HCT116 (cell line): ENCODE measurements at regions not wholly inside any gene's neighbourhood (a gene's known extent, or its start where the extent isn't known, plus 50 kb on each side); places are given as distances from the start of the nearest gene placed in this dataset.

Source experiments
- ATAC-seq: fragments of 200-7000 bp; cut with Tn5 transposase; 2 replicates; pipeline ENCODE4 v1.9.1; 2020; ENCODE audit warnings: mild to moderate bottlenecking, moderate library complexity
- BruUV-seq: library from RNA; stranded (reverse); fragments of 400-500 nt; replicated peaks from 2 replicates; lab custom pipeline; 2021; lab: Mats Ljungman, UMichigan
- CTCF ChIA-PET: fragments of 300-600 bp; sonication (Branson Sonifier 250); formaldehyde crosslinking; loops from one replicate; lab custom pipeline; 2021; ENCODE audit warnings: antibody characterized with exemption; lab: Charles Lee
- POLR2A ChIA-PET: fragments of 300-600, 350-600 bp; sonication (Branson Sonifier 250); formaldehyde crosslinking; loops from one replicate; lab custom pipeline; 2021; ENCODE audit warnings: antibody characterized with exemption; lab: Charles Lee
- RAD21 ChIA-PET, 2 experiments: fragments of 300-600 bp; sonication (Branson Sonifier 250); formaldehyde crosslinking; loops; one replicate each; lab custom pipeline; 2023; ENCODE audit warnings: low total read pairs in 2 of 2; ENCODE audit not compliant: uncharacterized antibody in 2 of 2, unreplicated experiment in 2 of 2, low non-redundant PET in 1 of 2; lab: Charles Lee
- DNase-seq: peaks from one replicate; pipeline ENCODE4 v3.0.0-alpha.2; 2010; ENCODE audit warnings: low read depth, low spot score
- H2AFZ ChIP-seq: fragments of 200-600 bp; shearing (Covaris generic), sonication (generic); 2 replicates; pipeline ENCODE4 v1.6.1; 2017; ENCODE audit warnings: low read depth, mixed run types, mixed read lengths, antibody characterized with exemption, low read length; ENCODE audit not compliant: poor library complexity, severe bottlenecking
- H3K27ac ChIP-seq: 2 replicates; pipeline ENCODE4 v1.5.1; 2012; ENCODE audit warnings: low read depth, low read length
- H3K27me3 ChIP-seq: fragments of 200-600 bp; sonication (generic); 2 replicates; pipeline ENCODE4 v1.6.1; 2016; ENCODE audit warnings: mixed run types, low read length, mixed read lengths; ENCODE audit not compliant: insufficient read depth
- H3K36me3 ChIP-seq, 2 experiments: fragments of 200-500 bp in 1 of 2; fragments of 200-600 bp in 1 of 2; sonication (Bioruptor generic) in 1 of 2; sonication (generic) in 1 of 2; 2 replicates each; pipeline versions ENCODE4 v1.5.1 to v1.6.1; 2014 to 2016; ENCODE audit warnings: low read length in 2 of 2, inconsistent platforms in 1 of 2, mixed read lengths in 1 of 2, mixed run types in 1 of 2; ENCODE audit not compliant: insufficient read depth in 2 of 2, control insufficient read depth in 1 of 2
- H3K4me1 ChIP-seq, 2 experiments: fragments of 200-600 bp in 1 of 2; sonication (generic) in 1 of 2; 2 replicates each; pipeline versions ENCODE4 v1.5.1 to v1.6.1; 2012 to 2017; ENCODE audit warnings: low read length in 2 of 2, inconsistent platforms in 1 of 2, mild to moderate bottlenecking in 1 of 2, mixed read lengths in 1 of 2, mixed run types in 1 of 2, moderate library complexity in 1 of 2; ENCODE audit not compliant: insufficient read depth in 2 of 2, control insufficient read depth in 1 of 2
- H3K4me2 ChIP-seq: fragments of 200-600 bp; sonication (generic); 2 replicates; pipeline ENCODE4 v1.6.1; 2017; ENCODE audit warnings: mixed run types, low read length, mixed read lengths
- H3K4me3 ChIP-seq, 2 experiments: fragments of 200-600 bp in 1 of 2; sonication (generic) in 1 of 2; replicated peaks in 1 of 2; 2 replicates each; pipeline ENCODE4 v1.5.1; 2011 to 2016; ENCODE audit warnings: low read length in 2 of 2, control low read depth in 1 of 2, low read depth in 1 of 2, mild to moderate bottlenecking in 1 of 2, mixed read lengths in 1 of 2, mixed run types in 1 of 2
- H3K79me2 ChIP-seq: fragments of 200-600 bp; sonication (generic); 2 replicates; pipeline ENCODE4 v1.6.1; 2017; ENCODE audit warnings: mild to moderate bottlenecking, mixed run types, low read length, moderate library complexity, mixed read lengths; ENCODE audit not compliant: insufficient read depth
- H3K9ac ChIP-seq: fragments of 200-600 bp; sonication (generic); 2 replicates; pipeline ENCODE4 v1.6.1; 2016; ENCODE audit warnings: low read length, mixed read lengths
- H3K9me2 ChIP-seq: fragments of 200-600 bp; sonication (generic), shearing (Covaris generic); 2 replicates; pipeline ENCODE4 v1.6.1; 2017; ENCODE audit warnings: mixed run types, mild to moderate bottlenecking, moderate library complexity; ENCODE audit not compliant: insufficient read depth
- H3K9me3 ChIP-seq, 2 experiments: fragments of 200-500 bp in 1 of 2; fragments of 200-600 bp in 1 of 2; sonication (Bioruptor generic) in 1 of 2; sonication (generic) in 1 of 2; 2 replicates each; pipeline ENCODE4 v1.6.1; 2014 to 2017; ENCODE audit warnings: low read length in 2 of 2, mixed read lengths in 2 of 2, inconsistent platforms in 1 of 2, low read depth in 1 of 2, mild to moderate bottlenecking in 1 of 2, mixed run types in 1 of 2, moderate library complexity in 1 of 2; ENCODE audit not compliant: control insufficient read depth in 1 of 2, insufficient read depth in 1 of 2
- H4K20me1 ChIP-seq: fragments of 200-600 bp; sonication (generic), shearing (Covaris generic); 2 replicates; pipeline ENCODE4 v1.6.1; 2017; ENCODE audit warnings: mixed run types, mild to moderate bottlenecking, moderate library complexity; ENCODE audit not compliant: insufficient read depth
- CBX3 ChIP-seq: IDR thresholded peaks from 2 replicates; pipeline ENCODE4 v1.6.1; 2012; ENCODE audit warnings: low read depth
- CTCF ChIP-seq, 3 experiments: fragments of 200-600 bp in 1 of 3; sonication (generic) in 1 of 3; IDR thresholded peaks in 2 of 3; conservative IDR thresholded peaks in 1 of 3; 2 replicates each; pipeline ENCODE4 v1.5.1; 2012 to 2017; ENCODE audit warnings: low read depth in 2 of 3, low read length in 2 of 3, antibody characterized with exemption in 1 of 3, borderline replicate concordance in 1 of 3, control low read depth in 1 of 3, mild to moderate bottlenecking in 1 of 3, mixed read lengths in 1 of 3, mixed run types in 1 of 3, moderate library complexity in 1 of 3; ENCODE audit not compliant: insufficient read depth in 1 of 3
- EZH2 ChIP-seq: fragments of 200-600 bp; sonication (generic); IDR thresholded peaks from 2 replicates; pipeline ENCODE4 v1.6.1; 2017; ENCODE audit warnings: antibody characterized with exemption, mixed run types
- EZH2phosphoT487 ChIP-seq: fragments of 200-600 bp; IDR thresholded peaks from 2 replicates; pipeline ENCODE4 v1.6.1; 2018; ENCODE audit warnings: antibody characterized with exemption, borderline replicate concordance
- FOSL1 ChIP-seq: IDR thresholded peaks from 2 replicates; pipeline ENCODE4 v1.6.1; 2012; ENCODE audit warnings: low read depth
- POLR2A ChIP-seq: IDR thresholded peaks from 2 replicates; pipeline ENCODE4 v1.7.0; 2011; ENCODE audit warnings: borderline replicate concordance; ENCODE audit not compliant: insufficient read depth, insufficient read length; ENCODE audit errors: extremely low read depth
- POLR2AphosphoS5 ChIP-seq: IDR thresholded peaks from 2 replicates; pipeline ENCODE4 v1.6.1; 2011; ENCODE audit warnings: mild to moderate bottlenecking, low read depth, low read length, moderate library complexity
- SIN3A ChIP-seq: IDR thresholded peaks from 2 replicates; pipeline ENCODE4 v1.6.1; 2012; ENCODE audit warnings: low read depth
- SP1 ChIP-seq: IDR thresholded peaks from 2 replicates; pipeline ENCODE4 v1.6.1; 2012; ENCODE audit warnings: low read depth
- TCF7L2 ChIP-seq: IDR thresholded peaks from 2 replicates; pipeline ENCODE4 v1.7.0; 2011; ENCODE audit warnings: borderline replicate concordance, inconsistent platforms; ENCODE audit not compliant: insufficient read depth, insufficient read length; ENCODE audit errors: extremely low read depth
- ZBTB33 ChIP-seq: IDR thresholded peaks from 2 replicates; pipeline ENCODE4 v1.6.1; 2011; ENCODE audit warnings: mild to moderate bottlenecking, low read length, moderate library complexity; ENCODE audit not compliant: insufficient replicate concordance; ENCODE audit errors: extremely low read depth
- ZFX ChIP-seq: fragments of 450-650 bp; IDR thresholded peaks from 2 replicates; pipeline ENCODE4 v1.6.1; 2017
- intact Hi-C: fragments of 100-400 bp; cut with micrococcal nuclease; formaldehyde crosslinking; loops from 2 replicates; pipeline ENCODE4 v1.10.0; 2022

GRCh38 chr3:177286034-177286433, 88.8 kb upstream of the TBL1XR1 start:
- Histone ChIP-seq H3K27me3 (no peaks in the 10 kb centered on the region), H3K36me3 (no peaks in the 10 kb centered on the region), H2AFZ (peak overlapping the region; percentile 84), H3K79me2 (no peaks in the 10 kb centered on the region), H3K4me3 (no peak overlapping the region), H3K9me2 (no peaks in the 10 kb centered on the region), H3K4me1 (peaks cover 33 to 41% of the 10 kb centered on the region in 2 experiments), H3K27ac (peak overlapping the region; percentile 9; the same call in 1 of the 2 replicates), H4K20me1 (no peaks in the 10 kb centered on the region), H3K4me2 (peak overlapping the region; percentile 24), H3K9me3 (no peaks in the 10 kb centered on the region), H3K9ac (no peak overlapping the region)
- TF ChIP-seq TCF7L2 (peak; percentile 18), EZH2phosphoT487 (no peak), FOSL1 (peak; percentile 25; the same call in 1 of the 2 replicates), SIN3A (no peak)
- peak; percentile 41 for ATAC-seq
- CTCF ChIA-PET, result no interaction called here
- RAD21 ChIA-PET, result no interaction called here
- BruUV-seq, result no TSS peak
- POLR2A ChIA-PET, result interaction anchor here (1.8 kb wide), 1 partner anchor 72 kb away, joined by 4 read pairs; no protein-coding TSS in a partner anchor
- peak; percentile 53 for DNase-seq
- intact Hi-C loops, result no loop called here

- TF ChIP-seq CTCF (IDR thresholded peaks at IDR 0.05 in 2 of 3, conservative IDR thresholded peaks at IDR 0.05 in 1 of 3; ENCODE audit: borderline replicate concordance in 1 of 3, insufficient read depth in 1 of 3, low read depth in 2 of 3, low read length in 2 of 3) (no peak), EZH2 (no peak), CBX3 (no peak), ZFX (no peak), ZBTB33 (no peak), SIN3A (no peak), SP1 (no peak), TCF7L2 (no peak), EZH2phosphoT487 (no peak), POLR2A (no peak), POLR2AphosphoS5 (no peak)
- no TSS peak for BruUV-seq
- Histone ChIP-seq H3K9me3 (no peaks in the 10 kb centered on the region), H3K36me3 (no peaks in the 10 kb centered on the region), H3K27ac (no peak overlapping the region), H3K4me1 (peaks cover 33 to 38% of the 10 kb centered on the region in 2 experiments), H3K9me2 (no peaks in the 10 kb centered on the region), H4K20me1 (no peaks in the 10 kb centered on the region), H3K9ac (no peak overlapping the region), H3K79me2 (no peaks in the 10 kb centered on the region), H2AFZ (peak overlapping the region; percentile 84), H3K4me3 (no peak overlapping the region), H3K4me2 (peak overlapping the region; percentile 15; the same call in 1 of the 2 replicates), H3K27me3 (no peaks in the 10 kb centered on the region)
- CTCF ChIA-PET, result no interaction called here
- intact Hi-C loops, result no loop called here
- DNase-seq (no peak), ATAC-seq (no peak)
- RAD21 ChIA-PET, result no interaction called here
- POLR2A ChIA-PET, result interaction anchor here (1.8 kb wide), 1 partner anchor 70 kb away, joined by 4 read pairs; no protein-coding TSS in a partner anchor
Measured at GRCh38 chr3:177287231-177287630, 89.9 kb upstream of the TBL1XR1 start.
